ENCODE measurements at regions not wholly inside any gene's neighbourhood (a gene's known extent, or its start where the extent isn't known, plus 50 kb on each side); places are given as distances from the start of the nearest gene placed in this dataset.

GRCh38 chr2:71832388-71832787 is 315.3 kb downstream of the CYP26B1 start:
- H3K27me3 Mint-ChIP-seq: no peaks in the 10 kb centered on the region
- H3K4me1 Mint-ChIP-seq: no peaks in the 10 kb centered on the region
- H3K9me3 ChIP-seq (ENCODE audit: control insufficient read depth, low read length, poor library complexity, severe bottlenecking): no peaks in the 10 kb centered on the region
- H3K4me3 Mint-ChIP-seq: no peak overlapping the region
- no peak overlapping the region for H3K27ac Mint-ChIP-seq
- DNase-seq: no peak
- no peak for ATAC-seq
- H3K36me3 Mint-ChIP-seq (ENCODE audit: low read depth): no peaks in the 10 kb centered on the region

GRCh38 chr2:71831193-71831577 is 316.5 kb downstream of the CYP26B1 start:
- Mint-ChIP-seq H3K27me3 (no peaks in the 10 kb centered on the region), H3K36me3 (ENCODE audit: low read depth) (no peaks in the 10 kb centered on the region), H3K4me1 (no peaks in the 10 kb centered on the region), H3K27ac (no peak overlapping the region), H3K4me3 (no peak overlapping the region)
- no peak for DNase-seq
- ATAC-seq: no peak
- H3K9me3 ChIP-seq (ENCODE audit: control insufficient read depth, low read length, poor library complexity, severe bottlenecking): no peaks in the 10 kb centered on the region

- DNase-seq (no peak), ATAC-seq (no peak)
- no peaks in the 10 kb centered on the region for H3K27me3 Mint-ChIP-seq
- H3K4me1 Mint-ChIP-seq: no peaks in the 10 kb centered on the region
- H3K27ac Mint-ChIP-seq: no peak overlapping the region
- H3K4me3 Mint-ChIP-seq: no peak overlapping the region
- no peaks in the 10 kb centered on the region for H3K36me3 Mint-ChIP-seq (ENCODE audit: low read depth)
- H3K9me3 ChIP-seq (ENCODE audit: control insufficient read depth, low read length, poor library complexity, severe bottlenecking): no peaks in the 10 kb centered on the region
Measured at GRCh38 chr2:71830497-71831192, 317.0 kb downstream of the CYP26B1 start.

GRCh38 chr2:71829008-71829407 is 318.7 kb downstream of the CYP26B1 start:
- Mint-ChIP-seq H3K4me1 (no peaks in the 10 kb centered on the region), H3K27ac (no peak overlapping the region)
- no peak for ATAC-seq

GRCh38 chr2:71827973-71828372 is 319.7 kb downstream of the CYP26B1 start:
- no peaks in the 10 kb centered on the region for H3K4me1 Mint-ChIP-seq
- H3K27ac Mint-ChIP-seq: no peak overlapping the region
- DNase-seq: no peak
- H3K4me3 Mint-ChIP-seq: no peak overlapping the region
- no peaks in the 10 kb centered on the region for H3K36me3 Mint-ChIP-seq (ENCODE audit: low read depth)
- peaks cover 3% of the 10 kb centered on the region for H3K27me3 Mint-ChIP-seq
- ATAC-seq: no peak
- H3K9me3 ChIP-seq (ENCODE audit: control insufficient read depth, low read length, poor library complexity, severe bottlenecking): no peaks in the 10 kb centered on the region

More at GRCh38 chr2:71829008-71829407, 318.7 kb downstream of the CYP26B1 start:
- H3K9me3 ChIP-seq (ENCODE audit: control insufficient read depth, low read length, poor library complexity, severe bottlenecking): no peaks in the 10 kb centered on the region
- Mint-ChIP-seq H3K36me3 (ENCODE audit: low read depth) (no peaks in the 10 kb centered on the region), H3K4me3 (no peak overlapping the region), H3K27me3 (no peaks in the 10 kb centered on the region)
- DNase-seq: no peak

- H3K4me1 Mint-ChIP-seq: no peaks in the 10 kb centered on the region
- ATAC-seq (no peak), DNase-seq (no peak)
- H3K4me3 Mint-ChIP-seq: no peak overlapping the region
- H3K27me3 Mint-ChIP-seq: peaks cover 6% of the 10 kb centered on the region
- no peaks in the 10 kb centered on the region for H3K36me3 Mint-ChIP-seq (ENCODE audit: low read depth)
- H3K9me3 ChIP-seq (ENCODE audit: control insufficient read depth, low read length, poor library complexity, severe bottlenecking): no peaks in the 10 kb centered on the region
- H3K27ac Mint-ChIP-seq: no peak overlapping the region
Measured at GRCh38 chr2:71827524-71827901, 320.1 kb downstream of the CYP26B1 start.

- ATAC-seq (no peak), DNase-seq (no peak)
- Mint-ChIP-seq H3K4me3 (no peak overlapping the region), H3K27ac (no peak overlapping the region), H3K27me3 (peaks cover 6% of the 10 kb centered on the region), H3K36me3 (ENCODE audit: low read depth) (no peaks in the 10 kb centered on the region), H3K4me1 (no peaks in the 10 kb centered on the region)
- no peaks in the 10 kb centered on the region for H3K9me3 ChIP-seq (ENCODE audit: control insufficient read depth, low read length, poor library complexity, severe bottlenecking)
Measured at GRCh38 chr2:71826826-71827523, 320.7 kb downstream of the CYP26B1 start.

- DNase-seq (no peak), ATAC-seq (no peak)
- Mint-ChIP-seq H3K4me1 (no peaks in the 10 kb centered on the region), H3K36me3 (ENCODE audit: low read depth) (no peaks in the 10 kb centered on the region), H3K27me3 (peaks cover 6% of the 10 kb centered on the region), H3K27ac (no peak overlapping the region), H3K4me3 (no peak overlapping the region)
- no peaks in the 10 kb centered on the region for H3K9me3 ChIP-seq (ENCODE audit: control insufficient read depth, low read length, poor library complexity, severe bottlenecking)
Measured at GRCh38 chr2:71826299-71826698, 321.4 kb downstream of the CYP26B1 start.

- H3K4me3 Mint-ChIP-seq: no peak overlapping the region
- no peaks in the 10 kb centered on the region for H3K36me3 Mint-ChIP-seq (ENCODE audit: low read depth)
- H3K27me3 Mint-ChIP-seq: peaks cover 6% of the 10 kb centered on the region
- DNase-seq (no peak), ATAC-seq (no peak)
- H3K4me1 Mint-ChIP-seq: no peaks in the 10 kb centered on the region
- H3K27ac Mint-ChIP-seq: no peak overlapping the region
- no peaks in the 10 kb centered on the region for H3K9me3 ChIP-seq (ENCODE audit: control insufficient read depth, low read length, poor library complexity, severe bottlenecking)
Measured at GRCh38 chr2:71824436-71824835, 323.2 kb downstream of the CYP26B1 start.

- H3K9me3 ChIP-seq (ENCODE audit: control insufficient read depth, low read length, poor library complexity, severe bottlenecking): no peaks in the 10 kb centered on the region
- no peaks in the 10 kb centered on the region for H3K4me1 Mint-ChIP-seq
- H3K4me3 Mint-ChIP-seq: no peak overlapping the region
- DNase-seq (no peak), ATAC-seq (no peak)
- H3K27ac Mint-ChIP-seq: no peak overlapping the region
- no peaks in the 10 kb centered on the region for H3K36me3 Mint-ChIP-seq (ENCODE audit: low read depth)
- peaks cover 6% of the 10 kb centered on the region for H3K27me3 Mint-ChIP-seq
Measured at GRCh38 chr2:71823526-71823925, 324.1 kb downstream of the CYP26B1 start.

- Mint-ChIP-seq H3K4me3 (no peak overlapping the region), H3K36me3 (ENCODE audit: low read depth) (no peaks in the 10 kb centered on the region), H3K27ac (no peak overlapping the region), H3K4me1 (no peaks in the 10 kb centered on the region), H3K27me3 (peaks cover 6% of the 10 kb centered on the region)
- DNase-seq (no peak), ATAC-seq (no peak)
- no peaks in the 10 kb centered on the region for H3K9me3 ChIP-seq (ENCODE audit: control insufficient read depth, low read length, poor library complexity, severe bottlenecking)
Measured at GRCh38 chr2:71822463-71822862, 325.2 kb downstream of the CYP26B1 start.

GRCh38 chr2:71821856-71822255 is 325.8 kb downstream of the CYP26B1 start:
- H3K4me3 Mint-ChIP-seq: no peak overlapping the region

GRCh38 chr2:71816815-71817214 is 330.8 kb downstream of the CYP26B1 start:
- peaks cover 10% of the 10 kb centered on the region for H3K27me3 Mint-ChIP-seq

More at GRCh38 chr2:71821856-71822255, 325.8 kb downstream of the CYP26B1 start:
- DNase-seq (no peak), ATAC-seq (no peak)
- H3K9me3 ChIP-seq (ENCODE audit: control insufficient read depth, low read length, poor library complexity, severe bottlenecking): no peaks in the 10 kb centered on the region
- Mint-ChIP-seq H3K27me3 (peaks cover 6% of the 10 kb centered on the region), H3K27ac (no peak overlapping the region), H3K4me1 (no peaks in the 10 kb centered on the region), H3K36me3 (ENCODE audit: low read depth) (no peaks in the 10 kb centered on the region)

More at GRCh38 chr2:71816815-71817214, 330.8 kb downstream of the CYP26B1 start:
- H3K4me1 Mint-ChIP-seq: no peaks in the 10 kb centered on the region
- no peak overlapping the region for H3K27ac Mint-ChIP-seq
- DNase-seq: no peak
- H3K4me3 Mint-ChIP-seq: no peak overlapping the region
- no peaks in the 10 kb centered on the region for H3K36me3 Mint-ChIP-seq (ENCODE audit: low read depth)
- H3K9me3 ChIP-seq (ENCODE audit: control insufficient read depth, low read length, poor library complexity, severe bottlenecking): no peaks in the 10 kb centered on the region
- no peak for ATAC-seq
